ENCODE measurements at regions not wholly inside any gene's neighbourhood (a gene's known extent, or its start where the extent isn't known, plus 50 kb on each side); places are given as distances from the start of the nearest gene placed in this dataset.

GRCh38 chr2:43003702-43004101, 211.3 kb upstream of the HAAO start:
- TF ChIP-seq, protein P1, sequence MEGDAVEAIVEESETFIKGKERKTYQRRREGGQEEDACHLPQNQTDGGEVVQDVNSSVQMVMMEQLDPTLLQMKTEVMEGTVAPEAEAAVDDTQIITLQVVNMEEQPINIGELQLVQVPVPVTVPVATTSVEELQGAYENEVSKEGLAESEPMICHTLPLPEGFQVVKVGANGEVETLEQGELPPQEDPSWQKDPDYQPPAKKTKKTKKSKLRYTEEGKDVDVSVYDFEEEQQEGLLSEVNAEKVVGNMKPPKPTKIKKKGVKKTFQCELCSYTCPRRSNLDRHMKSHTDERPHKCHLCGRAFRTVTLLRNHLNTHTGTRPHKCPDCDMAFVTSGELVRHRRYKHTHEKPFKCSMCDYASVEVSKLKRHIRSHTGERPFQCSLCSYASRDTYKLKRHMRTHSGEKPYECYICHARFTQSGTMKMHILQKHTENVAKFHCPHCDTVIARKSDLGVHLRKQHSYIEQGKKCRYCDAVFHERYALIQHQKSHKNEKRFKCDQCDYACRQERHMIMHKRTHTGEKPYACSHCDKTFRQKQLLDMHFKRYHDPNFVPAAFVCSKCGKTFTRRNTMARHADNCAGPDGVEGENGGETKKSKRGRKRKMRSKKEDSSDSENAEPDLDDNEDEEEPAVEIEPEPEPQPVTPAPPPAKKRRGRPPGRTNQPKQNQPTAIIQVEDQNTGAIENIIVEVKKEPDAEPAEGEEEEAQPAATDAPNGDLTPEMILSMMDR (IDR thresholded peaks at IDR 0.05; ENCODE audit: extremely low read depth, insufficient read depth, missing control alignments): no peak
- DNase-seq (ENCODE audit: low spot score): no peak
- in situ Hi-C loops (cut with MboI; ENCODE audit: low pct_unique_long_range_greater_than_20kb, low sequenced_read_pairs, unreplicated experiment): no loop called here

DNA sequence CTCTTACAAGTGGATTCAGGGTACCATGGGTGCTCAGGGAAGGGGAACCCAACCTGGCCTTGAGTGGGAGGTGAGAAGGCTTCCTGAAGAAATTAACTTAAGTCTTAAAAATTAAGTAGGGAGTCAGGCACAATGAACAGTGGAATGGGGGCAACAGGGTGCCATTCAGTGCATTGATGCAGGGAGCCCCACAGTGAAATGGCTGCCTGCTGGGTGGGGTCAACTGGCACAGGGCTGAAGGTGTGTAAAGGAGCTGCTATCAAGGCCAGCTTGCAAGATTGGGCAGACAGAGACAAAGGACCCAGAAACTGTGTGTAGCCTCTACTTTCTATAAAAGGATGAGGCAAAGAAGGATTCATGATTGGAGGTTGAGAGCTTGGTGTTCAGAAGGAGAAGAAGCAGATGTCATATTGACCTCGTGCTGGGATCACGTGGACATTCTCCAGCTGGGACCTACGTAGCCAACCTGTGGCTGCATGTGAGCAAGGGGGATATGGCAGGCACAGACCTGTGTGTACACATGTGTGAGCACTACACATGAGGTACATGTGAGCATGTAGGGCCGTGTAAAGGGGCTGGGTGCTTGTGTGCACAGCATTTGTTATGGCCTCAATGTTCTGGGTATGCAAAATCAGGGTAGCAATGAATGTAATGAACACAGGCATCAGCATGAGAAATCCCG, 209.5 kb upstream of the HAAO start:
- DNase-seq (ENCODE audit: low spot score): no peak
- in situ Hi-C loops (cut with MboI; ENCODE audit: low pct_unique_long_range_greater_than_20kb, low sequenced_read_pairs, unreplicated experiment): no loop called here
- TF ChIP-seq, protein P1 (IDR thresholded peaks at IDR 0.05; ENCODE audit: extremely low read depth, insufficient read depth, missing control alignments): no peak

GRCh38 chr2:43001055-43001378, 208.6 kb upstream of the HAAO start:
- in situ Hi-C loops (cut with MboI; ENCODE audit: low pct_unique_long_range_greater_than_20kb, low sequenced_read_pairs, unreplicated experiment): no loop called here
- DNase-seq (ENCODE audit: low spot score): no peak
- TF ChIP-seq, protein P1 (IDR thresholded peaks at IDR 0.05; ENCODE audit: extremely low read depth, insufficient read depth, missing control alignments): no peak

GRCh38 chr2:43000242-43001054, 208.1 kb upstream of the HAAO start:
- in situ Hi-C loops (cut with MboI; ENCODE audit: low pct_unique_long_range_greater_than_20kb, low sequenced_read_pairs, unreplicated experiment): no loop called here
- DNase-seq (ENCODE audit: low spot score): peak; percentile 65
- TF ChIP-seq, protein P1 (IDR thresholded peaks at IDR 0.05; ENCODE audit: extremely low read depth, insufficient read depth, missing control alignments): no peak

DNA sequence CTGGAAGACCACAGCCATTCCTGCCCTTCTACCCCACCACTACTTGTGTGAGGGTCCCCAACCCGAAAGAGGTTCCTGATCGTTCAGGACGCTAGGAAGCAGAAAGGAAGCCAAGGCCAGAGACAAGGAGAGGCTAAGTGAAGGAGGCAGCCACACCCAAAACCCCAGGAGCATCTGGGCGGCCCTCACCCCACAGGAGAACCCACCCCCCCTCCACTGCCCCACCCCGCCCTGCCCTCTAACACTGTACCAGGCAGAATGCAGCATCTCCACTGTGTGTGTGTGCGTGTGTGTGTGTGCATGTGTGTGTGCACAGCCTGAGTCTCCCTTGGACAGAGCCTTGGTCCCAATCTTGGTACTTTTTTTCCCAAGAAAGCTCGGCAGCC, 207.5 kb upstream of the HAAO start:
- in situ Hi-C loops (cut with MboI; ENCODE audit: low pct_unique_long_range_greater_than_20kb, low sequenced_read_pairs, unreplicated experiment): no loop called here
- TF ChIP-seq, protein P1 (IDR thresholded peaks at IDR 0.05; ENCODE audit: extremely low read depth, insufficient read depth, missing control alignments): no peak
- no peak for DNase-seq (ENCODE audit: low spot score)

GRCh38 chr2:42999391-42999841, 207.0 kb upstream of the HAAO start:
- in situ Hi-C loops (cut with MboI; ENCODE audit: low pct_unique_long_range_greater_than_20kb, low sequenced_read_pairs, unreplicated experiment): no loop called here
- TF ChIP-seq, protein P1 (IDR thresholded peaks at IDR 0.05; ENCODE audit: extremely low read depth, insufficient read depth, missing control alignments): no peak
- DNase-seq (ENCODE audit: low spot score): no peak
